Endothelial cell of umbilical vein (primary cell): ENCODE measurements at regions not wholly inside any gene's neighbourhood (a gene's known extent, or its start where the extent isn't known, plus 50 kb on each side); places are given as distances from the start of the nearest gene placed in this dataset.

Experiments
- BruUV-seq: library from RNA; stranded (reverse); fragments of 400-500 nt; replicated peaks from 2 replicates; lab custom pipeline; 2021; lab: Mats Ljungman, UMichigan
- CTCF ChIA-PET: fragments of 300-600, 350-600 bp; sonication (Branson Sonifier 250); formaldehyde crosslinking; loops from one replicate; lab custom pipeline; 2021; ENCODE audit warnings: antibody characterized with exemption, inconsistent platforms; lab: Charles Lee
- POLR2A ChIA-PET: fragments of 300-600, 350-600 bp; sonication (Branson Sonifier 250); formaldehyde crosslinking; loops from one replicate; lab custom pipeline; 2021; ENCODE audit warnings: antibody characterized with exemption, inconsistent platforms; lab: Charles Lee
- DNase-seq: peaks from one replicate; pipeline ENCODE4 v3.0.0-alpha.2; 2011; ENCODE audit warnings: low read depth, low spot score
- FAIRE-seq: peaks from 2 replicates; lab custom pipeline; 2011; peaks lifted over from hg19 to GRCh38; lab: Jason Lieb, UNC
- H2AFZ ChIP-seq: 2 replicates; pipeline ENCODE4 v1.6.0; 2012; ENCODE audit warnings: low read depth, low read length, control low read depth, inconsistent platforms
- H3K27ac ChIP-seq: 2 replicates; pipeline ENCODE4 v1.5.1; 2011; ENCODE audit warnings: low read depth, mild to moderate bottlenecking, control low read depth, low read length, moderate library complexity; ENCODE audit not compliant: insufficient read depth
- H3K27me3 ChIP-seq, 2 experiments: 2 replicates each; pipeline versions ENCODE4 v1.6.0 to v1.6.1; 2011; ENCODE audit warnings: low read length in 2 of 2, mixed read lengths in 1 of 2; ENCODE audit not compliant: control insufficient read depth in 2 of 2, insufficient read depth in 2 of 2
- H3K36me3 ChIP-seq, 2 experiments: 2 replicates in 1 of 2; 3 replicates in 1 of 2; pipeline ENCODE4 v1.5.1; 2011; ENCODE audit warnings: low read length in 2 of 2, mild to moderate bottlenecking in 1 of 2, moderate library complexity in 1 of 2; ENCODE audit not compliant: control insufficient read depth in 2 of 2, insufficient read depth in 2 of 2; ENCODE audit errors: extremely low read depth in 1 of 2
- H3K4me1 ChIP-seq: 3 replicates; pipeline ENCODE4 v1.5.1; 2011; ENCODE audit warnings: mild to moderate bottlenecking, low read length; ENCODE audit not compliant: control insufficient read depth, insufficient read depth; ENCODE audit errors: extremely low read depth
- H3K4me2 ChIP-seq: 2 replicates; pipeline ENCODE4 v1.6.1; 2011; ENCODE audit warnings: low read length, control low read depth, mixed read lengths; ENCODE audit not compliant: insufficient read depth
- H3K4me3 ChIP-seq, 3 experiments: fragments of 200-600 bp in 1 of 3; sonication (generic), shearing (Covaris generic) in 1 of 3; replicated peaks in 1 of 3; 2 replicates each; pipeline ENCODE4 v1.5.1; 2011 to 2016; ENCODE audit warnings: control low read depth in 3 of 3, low read length in 3 of 3, mild to moderate bottlenecking in 2 of 3, inconsistent platforms in 1 of 3, low read depth in 1 of 3, moderate library complexity in 1 of 3; ENCODE audit not compliant: insufficient read depth in 1 of 3
- H3K79me2 ChIP-seq: 2 replicates; pipeline ENCODE4 v1.6.0; 2012; ENCODE audit warnings: low read length, inconsistent platforms; ENCODE audit not compliant: control insufficient read depth, insufficient read depth
- H3K9ac ChIP-seq: replicated peaks from 2 replicates; pipeline ENCODE3; 2011; ENCODE audit warnings: low read length, control low read depth; ENCODE audit not compliant: insufficient read depth; ENCODE audit errors: extremely low read depth
- H3K9me1 ChIP-seq: replicated peaks from 3 replicates; pipeline ENCODE4 v1.6.0; 2011; ENCODE audit warnings: mild to moderate bottlenecking, low read length; ENCODE audit not compliant: control insufficient read depth, insufficient read depth; ENCODE audit errors: extremely low read depth
- H3K9me3 ChIP-seq: replicated peaks from 2 replicates; pipeline ENCODE4 v1.5.1; 2012; ENCODE audit warnings: low read length, inconsistent platforms; ENCODE audit not compliant: control insufficient read depth, insufficient read depth
- H4K20me1 ChIP-seq: replicated peaks from 2 replicates; pipeline ENCODE3; 2011; ENCODE audit warnings: mild to moderate bottlenecking, low read length; ENCODE audit not compliant: control insufficient read depth, insufficient read depth; ENCODE audit errors: extremely low read depth
- EZH2 ChIP-seq: IDR thresholded peaks from 2 replicates; pipeline ENCODE4 v1.6.1; 2012; ENCODE audit warnings: borderline replicate concordance, low read depth, mild to moderate bottlenecking, moderate library complexity, low read length, inconsistent platforms; ENCODE audit not compliant: severe bottlenecking
- FOS ChIP-seq: IDR thresholded peaks from 2 replicates; pipeline ENCODE4 v1.6.1; 2011; ENCODE audit warnings: mild to moderate bottlenecking, low read length, moderate library complexity, borderline replicate concordance; ENCODE audit not compliant: insufficient read depth
- GATA2 ChIP-seq: IDR thresholded peaks from 2 replicates; pipeline ENCODE4 v1.7.0; 2011; ENCODE audit warnings: low read depth, mild to moderate bottlenecking, moderate library complexity, mixed read lengths, low read length; ENCODE audit not compliant: insufficient read length, insufficient read depth
- JUN ChIP-seq: IDR thresholded peaks from 2 replicates; pipeline ENCODE4 v1.6.1; 2011; ENCODE audit warnings: borderline replicate concordance, low read depth; ENCODE audit not compliant: insufficient read length, insufficient read depth
- MAX ChIP-seq: IDR thresholded peaks from 2 replicates; pipeline ENCODE4 v1.6.1; 2011; ENCODE audit not compliant: insufficient read depth, insufficient read length
- MYC ChIP-seq: IDR thresholded peaks from one replicate; pipeline ENCODE4 v1.6.1; 2011; ENCODE audit warnings: mild to moderate bottlenecking, low read depth, low read length
- POLR2A ChIP-seq: IDR thresholded peaks from 2 replicates; pipeline ENCODE4 v1.6.1; 2012; ENCODE audit warnings: low read depth, mild to moderate bottlenecking, control low read depth, low read length
- POLR2AphosphoS5 ChIP-seq: IDR thresholded peaks from 2 replicates; pipeline ENCODE4 v1.6.1; 2012; ENCODE audit warnings: low read depth, mild to moderate bottlenecking, control low read depth, low read length, moderate library complexity; ENCODE audit not compliant: insufficient read depth
- dilution Hi-C: fragments of 300-500 bp; cut with MboI; formaldehyde crosslinking; loops from one replicate; pipeline ENCODE4 v1.15.0; 2019; ENCODE audit warnings: low sequenced_read_pairs; ENCODE audit not compliant: extremely low pct_ligation_motif_present
- intact Hi-C: fragments of 100-400 bp; cut with micrococcal nuclease; formaldehyde crosslinking; loops from one replicate; pipeline ENCODE4 v1.10.0; 2022

GRCh38 chr15:95832668-95833067, 497.8 kb upstream of the NR2F2 start:
- Histone ChIP-seq H4K20me1 (no peaks in the 10 kb centered on the region), H3K4me2 (no peak overlapping the region), H2AFZ (no peak overlapping the region), H3K9me1 (no peaks in the 10 kb centered on the region), H3K79me2 (no peaks in the 10 kb centered on the region), H3K4me3 (no peak overlapping the region), H3K36me3 (no peaks in the 10 kb centered on the region), H3K9me3 (no peaks in the 10 kb centered on the region), H3K9ac (no peak overlapping the region), H3K4me1 (no peaks in the 10 kb centered on the region), H3K27ac (no peak overlapping the region), H3K27me3 (no peaks in the 10 kb centered on the region)
- no TSS peak for BruUV-seq
- no peak for TF ChIP-seq JUN
- TF ChIP-seq POLR2AphosphoS5: no peak
- TF ChIP-seq GATA2: no peak
- TF ChIP-seq POLR2A: no peak
- no peak for TF ChIP-seq FOS
- no peak for TF ChIP-seq EZH2
- no peak for TF ChIP-seq MYC
- no peak for TF ChIP-seq MAX
- ChIA-PET CTCF (no interaction called here), POLR2A (no interaction called here)
- DNase-seq (no peak), FAIRE-seq (no peak)
- dilution Hi-C loops (no loop called here), intact Hi-C loops (no loop called here)
